HCT116 (cell line): ENCODE measurements at regions not wholly inside any gene's neighbourhood (a gene's known extent, or its start where the extent isn't known, plus 50 kb on each side); places are given as distances from the start of the nearest gene placed in this dataset.

Experiments
- ATAC-seq: fragments of 200-7000 bp; cut with Tn5 transposase; 2 replicates; pipeline ENCODE4 v1.9.1; 2020; ENCODE audit warnings: mild to moderate bottlenecking, moderate library complexity
- BruUV-seq: library from RNA; stranded (reverse); fragments of 400-500 nt; replicated peaks from 2 replicates; lab custom pipeline; 2021; lab: Mats Ljungman, UMichigan
- CTCF ChIA-PET: fragments of 300-600 bp; sonication (Branson Sonifier 250); formaldehyde crosslinking; loops from one replicate; lab custom pipeline; 2021; ENCODE audit warnings: antibody characterized with exemption; lab: Charles Lee
- POLR2A ChIA-PET: fragments of 300-600, 350-600 bp; sonication (Branson Sonifier 250); formaldehyde crosslinking; loops from one replicate; lab custom pipeline; 2021; ENCODE audit warnings: antibody characterized with exemption; lab: Charles Lee
- RAD21 ChIA-PET, 2 experiments: fragments of 300-600 bp; sonication (Branson Sonifier 250); formaldehyde crosslinking; loops; one replicate each; lab custom pipeline; 2023; ENCODE audit warnings: low total read pairs in 2 of 2; ENCODE audit not compliant: uncharacterized antibody in 2 of 2, unreplicated experiment in 2 of 2, low non-redundant PET in 1 of 2; lab: Charles Lee
- DNase-seq: peaks from one replicate; pipeline ENCODE4 v3.0.0-alpha.2; 2010; ENCODE audit warnings: low read depth, low spot score
- H2AFZ ChIP-seq: fragments of 200-600 bp; shearing (Covaris generic), sonication (generic); 2 replicates; pipeline ENCODE4 v1.6.1; 2017; ENCODE audit warnings: low read depth, mixed run types, mixed read lengths, antibody characterized with exemption, low read length; ENCODE audit not compliant: poor library complexity, severe bottlenecking
- H3K27ac ChIP-seq: 2 replicates; pipeline ENCODE4 v1.5.1; 2012; ENCODE audit warnings: low read depth, low read length
- H3K27me3 ChIP-seq: fragments of 200-600 bp; sonication (generic); 2 replicates; pipeline ENCODE4 v1.6.1; 2016; ENCODE audit warnings: mixed run types, low read length, mixed read lengths; ENCODE audit not compliant: insufficient read depth
- H3K36me3 ChIP-seq, 2 experiments: fragments of 200-500 bp in 1 of 2; fragments of 200-600 bp in 1 of 2; sonication (Bioruptor generic) in 1 of 2; sonication (generic) in 1 of 2; 2 replicates each; pipeline versions ENCODE4 v1.5.1 to v1.6.1; 2014 to 2016; ENCODE audit warnings: low read length in 2 of 2, inconsistent platforms in 1 of 2, mixed read lengths in 1 of 2, mixed run types in 1 of 2; ENCODE audit not compliant: insufficient read depth in 2 of 2, control insufficient read depth in 1 of 2
- H3K4me1 ChIP-seq, 2 experiments: fragments of 200-600 bp in 1 of 2; sonication (generic) in 1 of 2; 2 replicates each; pipeline versions ENCODE4 v1.5.1 to v1.6.1; 2012 to 2017; ENCODE audit warnings: low read length in 2 of 2, inconsistent platforms in 1 of 2, mild to moderate bottlenecking in 1 of 2, mixed read lengths in 1 of 2, mixed run types in 1 of 2, moderate library complexity in 1 of 2; ENCODE audit not compliant: insufficient read depth in 2 of 2, control insufficient read depth in 1 of 2
- H3K4me2 ChIP-seq: fragments of 200-600 bp; sonication (generic); 2 replicates; pipeline ENCODE4 v1.6.1; 2017; ENCODE audit warnings: mixed run types, low read length, mixed read lengths
- H3K4me3 ChIP-seq, 2 experiments: fragments of 200-600 bp in 1 of 2; sonication (generic) in 1 of 2; replicated peaks in 1 of 2; 2 replicates each; pipeline ENCODE4 v1.5.1; 2011 to 2016; ENCODE audit warnings: low read length in 2 of 2, control low read depth in 1 of 2, low read depth in 1 of 2, mild to moderate bottlenecking in 1 of 2, mixed read lengths in 1 of 2, mixed run types in 1 of 2
- H3K79me2 ChIP-seq: fragments of 200-600 bp; sonication (generic); 2 replicates; pipeline ENCODE4 v1.6.1; 2017; ENCODE audit warnings: mild to moderate bottlenecking, mixed run types, low read length, moderate library complexity, mixed read lengths; ENCODE audit not compliant: insufficient read depth
- H3K9ac ChIP-seq: fragments of 200-600 bp; sonication (generic); 2 replicates; pipeline ENCODE4 v1.6.1; 2016; ENCODE audit warnings: low read length, mixed read lengths
- H3K9me2 ChIP-seq: fragments of 200-600 bp; sonication (generic), shearing (Covaris generic); 2 replicates; pipeline ENCODE4 v1.6.1; 2017; ENCODE audit warnings: mixed run types, mild to moderate bottlenecking, moderate library complexity; ENCODE audit not compliant: insufficient read depth
- H3K9me3 ChIP-seq, 2 experiments: fragments of 200-500 bp in 1 of 2; fragments of 200-600 bp in 1 of 2; sonication (Bioruptor generic) in 1 of 2; sonication (generic) in 1 of 2; 2 replicates each; pipeline ENCODE4 v1.6.1; 2014 to 2017; ENCODE audit warnings: low read length in 2 of 2, mixed read lengths in 2 of 2, inconsistent platforms in 1 of 2, low read depth in 1 of 2, mild to moderate bottlenecking in 1 of 2, mixed run types in 1 of 2, moderate library complexity in 1 of 2; ENCODE audit not compliant: control insufficient read depth in 1 of 2, insufficient read depth in 1 of 2
- H4K20me1 ChIP-seq: fragments of 200-600 bp; sonication (generic), shearing (Covaris generic); 2 replicates; pipeline ENCODE4 v1.6.1; 2017; ENCODE audit warnings: mixed run types, mild to moderate bottlenecking, moderate library complexity; ENCODE audit not compliant: insufficient read depth
- CBX3 ChIP-seq: IDR thresholded peaks from 2 replicates; pipeline ENCODE4 v1.6.1; 2012; ENCODE audit warnings: low read depth
- CEBPB ChIP-seq: IDR thresholded peaks from 2 replicates; pipeline ENCODE4 v1.6.1; 2012; ENCODE audit warnings: low read depth
- CTCF ChIP-seq, 3 experiments: fragments of 200-600 bp in 1 of 3; sonication (generic) in 1 of 3; IDR thresholded peaks in 2 of 3; conservative IDR thresholded peaks in 1 of 3; 2 replicates each; pipeline ENCODE4 v1.5.1; 2012 to 2017; ENCODE audit warnings: low read depth in 2 of 3, low read length in 2 of 3, antibody characterized with exemption in 1 of 3, borderline replicate concordance in 1 of 3, control low read depth in 1 of 3, mild to moderate bottlenecking in 1 of 3, mixed read lengths in 1 of 3, mixed run types in 1 of 3, moderate library complexity in 1 of 3; ENCODE audit not compliant: insufficient read depth in 1 of 3
- EGR1 ChIP-seq: IDR thresholded peaks from 2 replicates; pipeline ENCODE4 v1.6.1; 2012; ENCODE audit warnings: low read depth
- ELF1 ChIP-seq: IDR thresholded peaks from 2 replicates; pipeline ENCODE4 v1.6.1; 2012; ENCODE audit warnings: low read depth, borderline replicate concordance
- EZH2phosphoT487 ChIP-seq: fragments of 200-600 bp; IDR thresholded peaks from 2 replicates; pipeline ENCODE4 v1.6.1; 2018; ENCODE audit warnings: antibody characterized with exemption, borderline replicate concordance
- FOSL1 ChIP-seq: IDR thresholded peaks from 2 replicates; pipeline ENCODE4 v1.6.1; 2012; ENCODE audit warnings: low read depth
- JUND ChIP-seq: IDR thresholded peaks from 2 replicates; pipeline ENCODE4 v1.6.1; 2012
- MAX ChIP-seq: IDR thresholded peaks from 2 replicates; pipeline ENCODE4 v1.6.1; 2012
- POLR2A ChIP-seq: IDR thresholded peaks from 2 replicates; pipeline ENCODE4 v1.7.0; 2011; ENCODE audit warnings: borderline replicate concordance; ENCODE audit not compliant: insufficient read depth, insufficient read length; ENCODE audit errors: extremely low read depth
- POLR2AphosphoS5 ChIP-seq: IDR thresholded peaks from 2 replicates; pipeline ENCODE4 v1.6.1; 2011; ENCODE audit warnings: mild to moderate bottlenecking, low read depth, low read length, moderate library complexity
- RAD21 ChIP-seq: IDR thresholded peaks from 2 replicates; pipeline ENCODE4 v1.6.1; 2012; ENCODE audit warnings: low read depth, mild to moderate bottlenecking
- REST ChIP-seq: IDR thresholded peaks from 2 replicates; pipeline ENCODE4 v1.6.1; 2012; ENCODE audit warnings: low read depth
- SIN3A ChIP-seq: IDR thresholded peaks from 2 replicates; pipeline ENCODE4 v1.6.1; 2012; ENCODE audit warnings: low read depth
- SP1 ChIP-seq: IDR thresholded peaks from 2 replicates; pipeline ENCODE4 v1.6.1; 2012; ENCODE audit warnings: low read depth
- SRF ChIP-seq: IDR thresholded peaks from 2 replicates; pipeline ENCODE4 v1.6.1; 2012; ENCODE audit warnings: low read depth
- YY1 ChIP-seq: IDR thresholded peaks from 2 replicates; pipeline ENCODE4 v1.6.1; 2011; ENCODE audit warnings: low read length, low read depth, moderate library complexity, mild to moderate bottlenecking; ENCODE audit not compliant: insufficient replicate concordance; ENCODE audit errors: extremely low read depth
- ZBTB33 ChIP-seq: IDR thresholded peaks from 2 replicates; pipeline ENCODE4 v1.6.1; 2011; ENCODE audit warnings: mild to moderate bottlenecking, low read length, moderate library complexity; ENCODE audit not compliant: insufficient replicate concordance; ENCODE audit errors: extremely low read depth
- ZFX ChIP-seq: fragments of 450-650 bp; IDR thresholded peaks from 2 replicates; pipeline ENCODE4 v1.6.1; 2017
- intact Hi-C: fragments of 100-400 bp; cut with micrococcal nuclease; formaldehyde crosslinking; loops from 2 replicates; pipeline ENCODE4 v1.10.0; 2022

GRCh38 chr2:221335219-221335752, 236.8 kb downstream of the EPHA4 start:
- no peak for DNase-seq
- H3K4me2 ChIP-seq = no peak overlapping the region
- H3K4me3 ChIP-seq = no peak overlapping the region
- H3K27me3 ChIP-seq = peaks cover 26% of the 10 kb centered on the region
- TF ChIP-seq FOSL1 (no peak), CTCF (IDR thresholded peaks at IDR 0.05 in 2 of 3, conservative IDR thresholded peaks at IDR 0.05 in 1 of 3; ENCODE audit: borderline replicate concordance in 1 of 3, insufficient read depth in 1 of 3, low read depth in 2 of 3, low read length in 2 of 3) (no peak), ZBTB33 (no peak), REST (no peak), RAD21 (no peak), CBX3 (no peak), SP1 (no peak), MAX (no peak), POLR2AphosphoS5 (no peak), ELF1 (no peak), SIN3A (no peak), CEBPB (no peak), SRF (no peak), YY1 (no peak), EGR1 (no peak), JUND (no peak), POLR2A (no peak), ZFX (no peak), EZH2phosphoT487 (no peak)
- no peaks in the 10 kb centered on the region for H4K20me1 ChIP-seq
- no peaks in the 10 kb centered on the region for H3K36me3 ChIP-seq
- no peaks in the 10 kb centered on the region for H3K4me1 ChIP-seq
- H3K9ac ChIP-seq = no peak overlapping the region
- no peaks in the 10 kb centered on the region for H3K79me2 ChIP-seq
- no peak overlapping the region for H3K27ac ChIP-seq
- H3K9me2 ChIP-seq = no peaks in the 10 kb centered on the region
- intact Hi-C loops = no loop called here
- H2AFZ ChIP-seq = no peak overlapping the region
- no peaks in the 10 kb centered on the region for H3K9me3 ChIP-seq
- RAD21 ChIA-PET = no interaction called here
- CTCF ChIA-PET = no interaction called here
- ATAC-seq = no peak
- BruUV-seq = no TSS peak
- POLR2A ChIA-PET = no interaction called here
